ENCODE measurements at regions not wholly inside any gene's neighbourhood (a gene's known extent, or its start where the extent isn't known, plus 50 kb on each side); places are given as distances from the start of the nearest gene placed in this dataset.

- Histone ChIP-seq H3K18ac (ENCODE audit: low read depth, low read length) (no peak overlapping the region), H2BK20ac (ENCODE audit: low read depth, low read length) (no peak overlapping the region), H2BK5ac (ENCODE audit: low read depth, low read length, poor library complexity, severe bottlenecking) (no peak overlapping the region), H3K4me1 (ENCODE audit: control insufficient read depth, insufficient read depth, low read length) (no peaks in the 10 kb centered on the region), H3K4me2 (ENCODE audit: low read depth, low read length) (no peak overlapping the region), H3K79me1 (ENCODE audit: low read depth in 1 of 2, low read length in 2 of 2) (no peaks in the 10 kb centered on the region), H4K91ac (ENCODE audit: insufficient read depth, low read depth, low read length) (no peak overlapping the region), H4K5ac (ENCODE audit: low read depth, low read length) (no peak overlapping the region), H3K9me3 (ENCODE audit: control insufficient read depth, insufficient read depth, low read length) (peaks cover 19% of the 10 kb centered on the region), H2BK15ac (ENCODE audit: low read depth, low read length) (no peak overlapping the region), H3K9ac (ENCODE audit: low read depth, low read length) (no peak overlapping the region), H2AK9ac (replicated peaks; ENCODE audit: low read depth, low read length, poor library complexity) (no peak overlapping the region), H3K56ac (ENCODE audit: extremely low read depth, insufficient read depth, low read length) (no peak overlapping the region), H3K9me1 (ENCODE audit: insufficient read depth, low read length) (no peaks in the 10 kb centered on the region), H4K8ac (ENCODE audit: low read depth in 2 of 2, low read length in 2 of 2) (no peak overlapping the region), H3K27me3 (ENCODE audit: control insufficient read depth, insufficient read depth, low read length) (no peaks in the 10 kb centered on the region), H2AFZ (replicated peaks; ENCODE audit: low read length, poor library complexity) (no peak overlapping the region), H3K4me3 (ENCODE audit: insufficient read depth, low read depth, low read length) (no peak overlapping the region), H3K4ac (ENCODE audit: low read depth, low read length) (no peak overlapping the region), H3K27ac (ENCODE audit: insufficient read depth, low read length) (no peak overlapping the region), H3K36me3 (ENCODE audit: control insufficient read depth, insufficient read depth, low read length) (no peaks in the 10 kb centered on the region), H3K23ac (ENCODE audit: low read depth, low read length) (no peak overlapping the region), H2AK5ac (ENCODE audit: low read depth, low read length) (no peak overlapping the region), H2BK120ac (ENCODE audit: low read depth, low read length) (no peak overlapping the region), H4K20me1 (ENCODE audit: insufficient read depth, low read length) (no peaks in the 10 kb centered on the region), H3K14ac (replicated peaks; ENCODE audit: low read depth, low read length) (no peak overlapping the region)
- ChIA-PET CTCF (no interaction called here), POLR2A (ENCODE audit: unreplicated experiment) (no interaction called here)
- dilution Hi-C loops (cut with HindIII; ENCODE audit: low sequenced_read_pairs, unreplicated experiment) (no loop called here), in situ Hi-C loops (cut with MboI; ENCODE audit: low sequenced_read_pairs) (no loop called here), intact Hi-C loops (cut with micrococcal nuclease) (no loop called here)
- DNase-seq (no peak), ATAC-seq (ENCODE audit: low read depth) (no peak)
- BruUV-seq (replicated peaks), result no TSS peak
- WGBS, 2 experiments (ENCODE audit: extremely low coverage in 2 of 2, insufficient read length in 1 of 2), result no CpG with 5 or more reads among the region's 3 CpGs
- TF ChIP-seq CHD1 (IDR thresholded peaks at IDR 0.05; ENCODE audit: low read depth, low read length), result no peak
- no peak for TF ChIP-seq RFX5 (IDR thresholded peaks at IDR 0.05; ENCODE audit: low read depth, low read length)
- TF ChIP-seq, protein P1, sequence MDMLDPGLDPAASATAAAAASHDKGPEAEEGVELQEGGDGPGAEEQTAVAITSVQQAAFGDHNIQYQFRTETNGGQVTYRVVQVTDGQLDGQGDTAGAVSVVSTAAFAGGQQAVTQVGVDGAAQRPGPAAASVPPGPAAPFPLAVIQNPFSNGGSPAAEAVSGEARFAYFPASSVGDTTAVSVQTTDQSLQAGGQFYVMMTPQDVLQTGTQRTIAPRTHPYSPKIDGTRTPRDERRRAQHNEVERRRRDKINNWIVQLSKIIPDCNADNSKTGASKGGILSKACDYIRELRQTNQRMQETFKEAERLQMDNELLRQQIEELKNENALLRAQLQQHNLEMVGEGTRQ (IDR thresholded peaks at IDR 0.05; ENCODE audit: low read depth, low read length), result no peak
- no peak for TF ChIP-seq MAFK (IDR thresholded peaks at IDR 0.05; ENCODE audit: low read depth, low read length)
- TF ChIP-seq, protein P2, sequence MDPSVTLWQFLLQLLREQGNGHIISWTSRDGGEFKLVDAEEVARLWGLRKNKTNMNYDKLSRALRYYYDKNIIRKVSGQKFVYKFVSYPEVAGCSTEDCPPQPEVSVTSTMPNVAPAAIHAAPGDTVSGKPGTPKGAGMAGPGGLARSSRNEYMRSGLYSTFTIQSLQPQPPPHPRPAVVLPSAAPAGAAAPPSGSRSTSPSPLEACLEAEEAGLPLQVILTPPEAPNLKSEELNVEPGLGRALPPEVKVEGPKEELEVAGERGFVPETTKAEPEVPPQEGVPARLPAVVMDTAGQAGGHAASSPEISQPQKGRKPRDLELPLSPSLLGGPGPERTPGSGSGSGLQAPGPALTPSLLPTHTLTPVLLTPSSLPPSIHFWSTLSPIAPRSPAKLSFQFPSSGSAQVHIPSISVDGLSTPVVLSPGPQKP (IDR thresholded peaks at IDR 0.05; ENCODE audit: borderline replicate concordance, low read depth, low read length), result no peak
- TF ChIP-seq SMC3 (IDR thresholded peaks at IDR 0.05; ENCODE audit: low read depth, low read length), result no peak
- no peak for TF ChIP-seq RCOR1 (IDR thresholded peaks at IDR 0.05; ENCODE audit: insufficient replicate concordance, low read length)
- no peak for TF ChIP-seq POLR2A (IDR thresholded peaks at IDR 0.05; ENCODE audit: low read depth, low read length)
- no peak for TF ChIP-seq MAZ (IDR thresholded peaks at IDR 0.05; ENCODE audit: borderline replicate concordance, low read depth, low read length)
- no peak for TF ChIP-seq BHLHE40 (IDR thresholded peaks at IDR 0.05; ENCODE audit: low read depth, low read length)
Measured at GRCh38 chr20:60812561-60812960, 439.5 kb upstream of the CDH4 start.
